Heart left ventricle (tissue), 13 donors: ENCODE measurements at regions not wholly inside any gene's neighbourhood (a gene's known extent, or its start where the extent isn't known, plus 50 kb on each side); places are given as distances from the start of the nearest gene placed in this dataset.

ENCODE experiments used
- POLR2A ChIP-seq, 2 donors: fragments of 450-650 bp; IDR thresholded peaks; one replicate each; pipeline ENCODE4 v1.6.1; 2017; ENCODE audit warnings: antibody characterized with exemption in 2 of 2, mild to moderate bottlenecking in 2 of 2, moderate library complexity in 2 of 2
- TF ChIP-seq, protein P1 (sequence below), 12 donors: fragments of 200-600 bp; sonication (generic) in 4 of 12; IDR thresholded peaks; one replicate each; pipeline versions ENCODE4 v1.5.0 to v1.8.0; 2018 to 2022; ENCODE audit warnings: antibody characterized with exemption in 12 of 12, mild to moderate bottlenecking in 5 of 12
- donor health status: ischemic (EF 13 %, LVEDD 7.1; RV severe dilation, severe dysfunction).
- donor health status: DM: no; HTN: yes; CAD: no.
- donor health status: DM: no; HTN: no; CAD: no.
- donor health status: ischemic (EF 25% LVEDD 6.9; RV normal size, moderate dysfunction).
- donor health status: ischemic (EF 25% LVEDD 5.7; RV mildly dilated, moderate dysfunction).
- donor health status: ischemic (EF 35%, LVEDD 5.7; RV mildly dilated, moderate dysfunction).
- donor health status: nonischemic (EF 11% LVEDD 7.7; RV severe dilation, severe dysfunction).
- donor health status: DM: yes; HTN: yes; CAD: no.
- donor health status: PGD.
- donor health status: ischemic (EF 29% LVEDD 5.4; RV normal size, mild dysfunction).
- donor health status: nonischemic (EF 23%, LVEDD 6.1; RV moderate dilation, normal function).

DNA sequence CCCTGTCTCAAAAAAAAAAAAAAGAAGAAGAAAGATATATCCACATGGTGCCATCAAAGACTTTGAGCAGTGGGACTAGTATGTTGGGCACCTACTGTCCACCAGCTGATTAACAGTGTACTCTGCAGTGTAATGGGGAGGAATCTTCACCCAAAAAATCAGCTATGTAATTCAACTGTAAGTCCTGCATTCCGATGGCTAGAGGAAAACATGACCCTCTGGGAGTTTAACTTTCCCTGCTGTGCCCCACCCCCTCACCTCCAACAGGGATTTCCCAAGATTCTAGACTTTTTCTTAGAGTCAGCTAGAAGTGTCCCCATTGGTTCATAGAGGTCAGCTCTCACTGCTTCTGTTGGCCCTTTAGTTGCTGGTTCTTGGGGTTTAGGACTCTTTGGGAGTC, 221.2 kb upstream of the CLINT1 start:
- TF ChIP-seq, protein P1, sequence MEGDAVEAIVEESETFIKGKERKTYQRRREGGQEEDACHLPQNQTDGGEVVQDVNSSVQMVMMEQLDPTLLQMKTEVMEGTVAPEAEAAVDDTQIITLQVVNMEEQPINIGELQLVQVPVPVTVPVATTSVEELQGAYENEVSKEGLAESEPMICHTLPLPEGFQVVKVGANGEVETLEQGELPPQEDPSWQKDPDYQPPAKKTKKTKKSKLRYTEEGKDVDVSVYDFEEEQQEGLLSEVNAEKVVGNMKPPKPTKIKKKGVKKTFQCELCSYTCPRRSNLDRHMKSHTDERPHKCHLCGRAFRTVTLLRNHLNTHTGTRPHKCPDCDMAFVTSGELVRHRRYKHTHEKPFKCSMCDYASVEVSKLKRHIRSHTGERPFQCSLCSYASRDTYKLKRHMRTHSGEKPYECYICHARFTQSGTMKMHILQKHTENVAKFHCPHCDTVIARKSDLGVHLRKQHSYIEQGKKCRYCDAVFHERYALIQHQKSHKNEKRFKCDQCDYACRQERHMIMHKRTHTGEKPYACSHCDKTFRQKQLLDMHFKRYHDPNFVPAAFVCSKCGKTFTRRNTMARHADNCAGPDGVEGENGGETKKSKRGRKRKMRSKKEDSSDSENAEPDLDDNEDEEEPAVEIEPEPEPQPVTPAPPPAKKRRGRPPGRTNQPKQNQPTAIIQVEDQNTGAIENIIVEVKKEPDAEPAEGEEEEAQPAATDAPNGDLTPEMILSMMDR (IDR thresholded peaks at IDR 0.05), result no peak
- TF ChIP-seq POLR2A (IDR thresholded peaks at IDR 0.05), result no peak
